Neuronal stem cell (in vitro differentiated cells): ENCODE measurements at regions not wholly inside any gene's neighbourhood (a gene's known extent, or its start where the extent isn't known, plus 50 kb on each side); places are given as distances from the start of the nearest gene placed in this dataset.

Experiments
- DNase-seq: peaks from one replicate; pipeline ENCODE4 v3.0.0-alpha.2; 2013; ENCODE audit warnings: low spot score
- H2AFZ ChIP-seq: one replicate; pipeline ENCODE4 v1.6.1; 2013; ENCODE audit warnings: mild to moderate bottlenecking, low read length, inconsistent platforms
- H2AK5ac ChIP-seq: 2 replicates; pipeline ENCODE4 v1.6.1; 2013; ENCODE audit warnings: low read depth, mild to moderate bottlenecking, inconsistent platforms, low read length, moderate library complexity, mixed read lengths
- H2BK120ac ChIP-seq: 2 replicates; pipeline ENCODE4 v1.6.1; 2013; ENCODE audit warnings: low read depth, mild to moderate bottlenecking, inconsistent platforms, low read length, moderate library complexity, mixed read lengths
- H2BK12ac ChIP-seq: one replicate; pipeline ENCODE4 v1.6.1; 2013; ENCODE audit warnings: low read length, inconsistent platforms
- H2BK15ac ChIP-seq: 2 replicates; pipeline ENCODE4 v1.6.1; 2013; ENCODE audit warnings: mild to moderate bottlenecking, low read length, inconsistent platforms, mixed read lengths
- H2BK5ac ChIP-seq: one replicate; pipeline ENCODE4 v1.6.1; 2013; ENCODE audit warnings: inconsistent platforms, mild to moderate bottlenecking, low read length, moderate library complexity
- H3K14ac ChIP-seq: one replicate; pipeline ENCODE4 v1.6.1; 2013; ENCODE audit warnings: low read length, inconsistent platforms
- H3K18ac ChIP-seq: 2 replicates; pipeline ENCODE4 v1.6.1; 2013; ENCODE audit warnings: low read length, inconsistent platforms
- H3K23ac ChIP-seq: 2 replicates; pipeline ENCODE4 v1.6.1; 2013; ENCODE audit warnings: low read depth, mild to moderate bottlenecking, mixed read lengths, low read length, inconsistent platforms; ENCODE audit not compliant: poor library complexity
- H3K27ac ChIP-seq: replicated peaks from 3 replicates; pipeline ENCODE4 v1.5.1; 2013; ENCODE audit warnings: low read length, inconsistent platforms
- H3K27me3 ChIP-seq, 3 experiments: 2 replicates each; pipeline ENCODE4 v1.6.1; 2013; ENCODE audit warnings: low read length in 3 of 3, mild to moderate bottlenecking in 2 of 3, inconsistent platforms in 1 of 3, low read depth in 1 of 3, mixed read lengths in 1 of 3, moderate library complexity in 1 of 3; ENCODE audit not compliant: control insufficient read depth in 3 of 3, insufficient read depth in 3 of 3
- H3K36me3 ChIP-seq, 2 donors: replicated peaks in 1 of 2; 2 replicates each; pipeline ENCODE4 v1.6.1; 2013; ENCODE audit warnings: low read length in 2 of 2; ENCODE audit not compliant: control insufficient read depth in 2 of 2, insufficient read depth in 2 of 2
- H3K4ac ChIP-seq: 2 replicates; pipeline ENCODE4 v1.6.1; 2013; ENCODE audit warnings: inconsistent platforms, mild to moderate bottlenecking, low read length, moderate library complexity
- H3K4me1 ChIP-seq, 2 donors: 1 replicate in 1 of 2; 2 replicates in 1 of 2; pipeline ENCODE4 v1.6.1; 2013; ENCODE audit warnings: low read length in 2 of 2, low read depth in 1 of 2; ENCODE audit not compliant: control insufficient read depth in 2 of 2, insufficient read depth in 1 of 2
- H3K4me2 ChIP-seq: one replicate; pipeline ENCODE4 v1.6.1; 2013; ENCODE audit warnings: mild to moderate bottlenecking, low read length, inconsistent platforms; ENCODE audit not compliant: insufficient read depth, poor library complexity, severe bottlenecking
- H3K4me3 ChIP-seq, 2 donors: 2 replicates each; pipeline ENCODE4 v1.5.1; 2013; ENCODE audit warnings: low read length in 2 of 2, mild to moderate bottlenecking in 2 of 2, inconsistent platforms in 1 of 2, moderate library complexity in 1 of 2
- H3K79me1 ChIP-seq: one replicate; pipeline ENCODE4 v1.6.1; 2013; ENCODE audit warnings: low read depth, mild to moderate bottlenecking, inconsistent platforms, low read length, moderate library complexity
- H3K9ac ChIP-seq: one replicate; pipeline ENCODE4 v1.6.1; 2013; ENCODE audit warnings: mild to moderate bottlenecking, low read depth, low read length, inconsistent platforms; ENCODE audit not compliant: poor library complexity
- H3K9me3 ChIP-seq, 2 donors: replicated peaks in 1 of 2; 2 replicates each; pipeline versions ENCODE3 to v1.6.1; 2013; ENCODE audit warnings: low read length in 2 of 2, mild to moderate bottlenecking in 2 of 2, inconsistent platforms in 1 of 2, low read depth in 1 of 2, mixed read lengths in 1 of 2, moderate library complexity in 1 of 2; ENCODE audit not compliant: control insufficient read depth in 2 of 2, insufficient read depth in 1 of 2
- H4K8ac ChIP-seq: one replicate; pipeline ENCODE4 v1.6.1; 2013; ENCODE audit warnings: low read depth, mild to moderate bottlenecking, inconsistent platforms, low read length, moderate library complexity
- H4K91ac ChIP-seq: one replicate; pipeline ENCODE4 v1.6.1; 2013; ENCODE audit warnings: low read length, low read depth, mild to moderate bottlenecking, inconsistent platforms; ENCODE audit not compliant: poor library complexity
- WGBS, 2 donors: extraction: QIAGEN DNeasy Blood & Tissue Kit; methylation state at CpG; one replicate each; pipeline ENCODE4 v1.1.7; 2013; ENCODE audit warnings: missing lambda C conversion rate in 2 of 2, mixed read lengths in 1 of 2; ENCODE audit not compliant: insufficient read length in 2 of 2, insufficient replicate concordance in 1 of 2; ENCODE audit errors: extremely low coverage in 2 of 2; 5-methylcytosine and 5-hydroxymethylcytosine counted together

DNA sequence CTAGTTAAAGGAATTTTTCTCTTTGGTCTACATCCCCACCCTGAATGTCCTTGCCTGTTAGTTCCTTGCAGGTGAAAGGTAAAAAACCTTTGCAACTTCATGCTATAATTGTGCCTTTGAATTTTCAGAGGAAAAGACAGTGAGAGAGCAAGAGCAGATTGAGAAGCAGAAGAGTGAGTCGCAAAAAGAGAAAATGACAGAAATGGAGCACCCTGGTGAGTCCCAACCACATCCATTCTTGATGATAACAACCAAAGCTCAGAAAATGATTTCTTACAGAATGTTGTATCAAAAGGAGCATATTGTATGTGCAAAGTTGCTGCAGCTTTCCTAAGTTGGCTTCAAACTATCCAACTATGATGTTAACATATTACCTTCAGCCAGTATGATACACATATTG lies 165.2 kb upstream of the CENPW start:
- Histone ChIP-seq H2AK5ac (no peak overlapping the region), H4K8ac (no peak overlapping the region), H2BK120ac (no peak overlapping the region), H3K23ac (no peak overlapping the region), H3K27me3 (no peaks in the 10 kb centered on the region), H3K4me1 (no peaks in the 10 kb centered on the region), H3K27ac (no peak overlapping the region), H3K4me3 (no peak overlapping the region), H4K91ac (no peak overlapping the region), H3K14ac (no peak overlapping the region), H3K4me2 (no peak overlapping the region), H3K9me3 (no peaks in the 10 kb centered on the region), H3K18ac (no peak overlapping the region), H2BK12ac (no peak overlapping the region), H3K4ac (no peak overlapping the region), H3K79me1 (no peaks in the 10 kb centered on the region), H3K36me3 (no peaks in the 10 kb centered on the region), H3K9ac (no peak overlapping the region), H2BK15ac (no peak overlapping the region), H2AFZ (no peak overlapping the region), H2BK5ac (no peak overlapping the region)
- no peak for DNase-seq
- WGBS, 2 donors, result no CpG with 5 or more reads among the region's 1 CpG

DNA sequence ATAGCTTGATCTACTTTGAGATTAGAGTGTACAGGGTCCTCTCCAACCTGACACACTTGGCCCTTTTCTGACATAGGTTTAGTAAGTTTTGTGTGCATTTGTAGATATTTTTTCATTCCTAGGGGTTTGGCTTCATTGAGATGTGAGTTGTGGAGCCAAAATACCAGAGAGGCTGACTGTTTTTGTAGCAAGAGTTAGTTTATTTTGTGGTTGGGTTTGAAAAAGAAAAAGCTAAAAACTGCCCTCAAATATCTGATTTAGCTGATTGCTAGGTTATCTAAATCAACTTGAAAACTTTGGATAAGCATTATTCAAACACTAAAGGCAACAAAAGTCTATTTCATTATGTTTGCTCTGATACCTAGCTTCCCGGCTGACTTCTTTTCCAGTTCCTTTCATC lies 164.7 kb upstream of the CENPW start:
- Histone ChIP-seq H3K9ac (no peak overlapping the region), H4K91ac (no peak overlapping the region), H3K4me2 (no peak overlapping the region), H3K9me3 (no peaks in the 10 kb centered on the region), H3K18ac (no peak overlapping the region), H3K79me1 (no peaks in the 10 kb centered on the region), H3K23ac (no peak overlapping the region), H2BK120ac (no peak overlapping the region), H2BK5ac (no peak overlapping the region), H2BK12ac (no peak overlapping the region), H3K4ac (no peak overlapping the region), H3K4me3 (no peak overlapping the region), H3K27me3 (no peaks in the 10 kb centered on the region), H4K8ac (no peak overlapping the region), H3K36me3 (no peaks in the 10 kb centered on the region), H2AK5ac (no peak overlapping the region), H3K27ac (no peak overlapping the region), H3K4me1 (no peaks in the 10 kb centered on the region), H2AFZ (no peak overlapping the region), H2BK15ac (no peak overlapping the region), H3K14ac (no peak overlapping the region)
- WGBS, 2 donors, result no CpG with 5 or more reads among the region's 1 CpG
- DNase-seq, result no peak

DNA sequence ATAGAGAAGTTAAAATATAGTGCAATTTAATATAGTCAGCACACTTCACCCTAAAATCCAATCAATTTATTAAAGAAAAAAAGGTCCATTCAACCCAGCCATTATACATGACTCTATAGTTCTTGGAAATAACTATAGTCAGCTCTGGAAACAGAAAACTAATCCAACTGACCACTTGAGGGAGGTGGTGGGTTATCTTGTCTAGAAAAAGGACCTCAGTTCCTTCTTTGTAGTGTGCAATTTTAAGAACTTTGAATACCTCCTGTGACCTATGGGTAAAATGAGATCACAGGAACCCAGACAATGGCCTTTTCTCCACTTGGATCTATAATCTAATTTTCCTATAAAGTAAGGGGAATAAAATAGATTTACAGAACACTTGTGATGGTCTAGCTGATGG lies 163.6 kb upstream of the CENPW start:
- Histone ChIP-seq H3K9ac (no peak overlapping the region), H3K4me1 (no peaks in the 10 kb centered on the region), H3K9me3 (no peaks in the 10 kb centered on the region), H2BK15ac (no peak overlapping the region), H2AK5ac (no peak overlapping the region), H3K4ac (no peak overlapping the region), H3K14ac (no peak overlapping the region), H4K91ac (no peak overlapping the region), H3K79me1 (no peaks in the 10 kb centered on the region), H3K27ac (no peak overlapping the region), H3K27me3 (no peaks in the 10 kb centered on the region), H2BK120ac (no peak overlapping the region), H3K4me2 (no peak overlapping the region), H2AFZ (no peak overlapping the region), H2BK12ac (no peak overlapping the region), H2BK5ac (no peak overlapping the region), H3K4me3 (no peak overlapping the region), H3K18ac (no peak overlapping the region), H3K23ac (no peak overlapping the region), H3K36me3 (no peaks in the 10 kb centered on the region), H4K8ac (no peak overlapping the region)
- no peak for DNase-seq

- H3K36me3 ChIP-seq, result no peaks in the 10 kb centered on the region
- H3K27ac ChIP-seq, result no peak overlapping the region
- no peak overlapping the region for H2BK15ac ChIP-seq
- H3K4me1 ChIP-seq, result peaks cover 0 to 1% of the 10 kb centered on the region in 2 donors
- H3K9ac ChIP-seq, result no peak overlapping the region
- H3K4me2 ChIP-seq, result no peak overlapping the region
- H2BK120ac ChIP-seq, result no peak overlapping the region
- H2BK12ac ChIP-seq, result no peak overlapping the region
- DNase-seq, result no peak
- H3K27me3 ChIP-seq, result no peaks in the 10 kb centered on the region
- H2AFZ ChIP-seq, result no peak overlapping the region
- no CpG with 5 or more reads among the region's 4 CpGs for WGBS, 2 donors
- H3K79me1 ChIP-seq, result no peaks in the 10 kb centered on the region
- H3K4ac ChIP-seq, result no peak overlapping the region
- no peak overlapping the region for H4K8ac ChIP-seq
- H3K9me3 ChIP-seq, result no peaks in the 10 kb centered on the region
- no peak overlapping the region for H2AK5ac ChIP-seq
- no peak overlapping the region for H2BK5ac ChIP-seq
- H3K4me3 ChIP-seq, result no peak overlapping the region
- no peak overlapping the region for H4K91ac ChIP-seq
- H3K23ac ChIP-seq, result no peak overlapping the region
- H3K18ac ChIP-seq, result no peak overlapping the region
- no peak overlapping the region for H3K14ac ChIP-seq
Measured at GRCh38 chr6:126180585-126180984, 159.3 kb upstream of the CENPW start.
